ENCODE measurements at regions not wholly inside any gene's neighbourhood (a gene's known extent, or its start where the extent isn't known, plus 50 kb on each side); places are given as distances from the start of the nearest gene placed in this dataset.

- DNase-seq (no peak), FAIRE-seq (no peak)
- Histone ChIP-seq H3K4me1 (ENCODE audit: control insufficient read depth in 2 of 3, insufficient read depth in 2 of 3, low read depth in 1 of 3, low read length in 3 of 3) (no peaks in the 10 kb centered on the region), H3K9ac (ENCODE audit: low read length in 3 of 3) (no peak overlapping the region), H3K27me3 (ENCODE audit: control insufficient read depth, insufficient read depth, low read length) (no peaks in the 10 kb centered on the region), H3K36me3 (ENCODE audit: control insufficient read depth in 2 of 3, insufficient read depth in 3 of 3, low read length in 3 of 3) (no peaks in the 10 kb centered on the region), H3K27ac (ENCODE audit: low read depth in 2 of 2, low read length in 2 of 2) (no peak overlapping the region), H3K4me3 (ENCODE audit: low read length in 3 of 3) (no peak overlapping the region), H3K9me3 (ENCODE audit: control insufficient read depth in 2 of 3, insufficient read depth in 1 of 3, low read length in 3 of 3) (no peaks in the 10 kb centered on the region)
- intact Hi-C loops (cut with DNase I): no loop called here
- TF ChIP-seq CTCF (IDR thresholded peaks at IDR 0.05; ENCODE audit: borderline replicate concordance, extremely low read depth, insufficient read depth): no peak
Observed at GRCh38 chrX:145484740-145485139, 237.4 kb downstream of the SPANXN1 start.

GRCh38 chrX:145502670-145503069 is 255.4 kb downstream of the SPANXN1 start:
- Histone ChIP-seq H3K4me1 (ENCODE audit: control insufficient read depth in 2 of 3, insufficient read depth in 2 of 3, low read depth in 1 of 3, low read length in 3 of 3) (no peaks in the 10 kb centered on the region), H3K36me3 (ENCODE audit: control insufficient read depth in 2 of 3, insufficient read depth in 3 of 3, low read length in 3 of 3) (no peaks in the 10 kb centered on the region), H3K27me3 (ENCODE audit: control insufficient read depth, insufficient read depth, low read length) (no peaks in the 10 kb centered on the region), H3K9me3 (ENCODE audit: control insufficient read depth in 2 of 3, insufficient read depth in 1 of 3, low read length in 3 of 3) (no peaks in the 10 kb centered on the region), H3K4me3 (ENCODE audit: low read length in 3 of 3) (no peak overlapping the region), H3K27ac (ENCODE audit: low read depth in 2 of 2, low read length in 2 of 2) (no peak overlapping the region), H3K9ac (ENCODE audit: low read length in 3 of 3) (no peak overlapping the region)
- no peak for DNase-seq
- TF ChIP-seq CTCF (IDR thresholded peaks at IDR 0.05; ENCODE audit: borderline replicate concordance, extremely low read depth, insufficient read depth): no peak
- intact Hi-C loops (cut with DNase I): no loop called here
- no peak for FAIRE-seq

GRCh38 chrX:145506214-145506613 is 258.9 kb downstream of the SPANXN1 start:
- no peak overlapping the region for H3K4me3 ChIP-seq (ENCODE audit: low read length in 3 of 3)
- no peak for TF ChIP-seq CTCF (IDR thresholded peaks at IDR 0.05; ENCODE audit: borderline replicate concordance, extremely low read depth, insufficient read depth)
- no peak overlapping the region for H3K9ac ChIP-seq (ENCODE audit: low read length in 3 of 3)

GRCh38 chrX:145524931-145525330 is 277.6 kb downstream of the SPANXN1 start:
- no peak overlapping the region for H3K9ac ChIP-seq (ENCODE audit: low read length in 3 of 3)
- H3K27me3 ChIP-seq (ENCODE audit: control insufficient read depth, insufficient read depth, low read length): no peaks in the 10 kb centered on the region
- FAIRE-seq (no peak), DNase-seq (no peak)
- no peaks in the 10 kb centered on the region for H3K36me3 ChIP-seq (ENCODE audit: control insufficient read depth in 2 of 3, insufficient read depth in 3 of 3, low read length in 3 of 3)
- no peak for TF ChIP-seq CTCF (IDR thresholded peaks at IDR 0.05; ENCODE audit: borderline replicate concordance, extremely low read depth, insufficient read depth)
- no peaks in the 10 kb centered on the region for H3K4me1 ChIP-seq (ENCODE audit: control insufficient read depth in 2 of 3, insufficient read depth in 2 of 3, low read depth in 1 of 3, low read length in 3 of 3)
- H3K27ac ChIP-seq (ENCODE audit: low read depth in 2 of 2, low read length in 2 of 2): no peak overlapping the region
- no peak overlapping the region for H3K4me3 ChIP-seq (ENCODE audit: low read length in 3 of 3)
- intact Hi-C loops (cut with DNase I): no loop called here
- no peaks in the 10 kb centered on the region for H3K9me3 ChIP-seq (ENCODE audit: control insufficient read depth in 2 of 3, insufficient read depth in 1 of 3, low read length in 3 of 3)

More at GRCh38 chrX:145506214-145506613, 258.9 kb downstream of the SPANXN1 start:
- FAIRE-seq (no peak), DNase-seq (no peak)
- no peaks in the 10 kb centered on the region for H3K9me3 ChIP-seq (ENCODE audit: control insufficient read depth in 2 of 3, insufficient read depth in 1 of 3, low read length in 3 of 3)
- intact Hi-C loops (cut with DNase I): no loop called here
- H3K36me3 ChIP-seq (ENCODE audit: control insufficient read depth in 2 of 3, insufficient read depth in 3 of 3, low read length in 3 of 3): no peaks in the 10 kb centered on the region
- no peaks in the 10 kb centered on the region for H3K4me1 ChIP-seq (ENCODE audit: control insufficient read depth in 2 of 3, insufficient read depth in 2 of 3, low read depth in 1 of 3, low read length in 3 of 3)
- H3K27me3 ChIP-seq (ENCODE audit: control insufficient read depth, insufficient read depth, low read length): no peaks in the 10 kb centered on the region
- no peak overlapping the region for H3K27ac ChIP-seq (ENCODE audit: low read depth in 2 of 2, low read length in 2 of 2)
